K562 (cell line): ENCODE measurements at regions not wholly inside any gene's neighbourhood (a gene's known extent, or its start where the extent isn't known, plus 50 kb on each side); places are given as distances from the start of the nearest gene placed in this dataset.

Source experiments
- CREM ChIP-seq: IDR thresholded peaks from 2 replicates; pipeline ENCODE4 v1.6.1; 2014; ENCODE audit warnings: antibody characterized with exemption, low read depth
- FOXM1 ChIP-seq, 2 experiments: fragments of 450-650 bp in 1 of 2; sonication (generic) in 1 of 2; formaldehyde crosslinking in 1 of 2; IDR thresholded peaks; 2 replicates each; pipeline versions ENCODE4 v1.6.1 to v1.9.0; 2017 to 2022; ENCODE audit warnings: low read depth in 2 of 2, mild to moderate bottlenecking in 2 of 2, missing genetic modification reagents in 1 of 2, moderate library complexity in 1 of 2
- HCFC1 ChIP-seq: IDR thresholded peaks from 2 replicates; pipeline ENCODE4 v1.6.1; 2012; ENCODE audit warnings: low read depth, low read length, improper control_type of control experiment

GRCh38 chr14:40691066-40691465, 915.6 kb upstream of the LRFN5 start:
- TF ChIP-seq FOXM1 (IDR thresholded peaks at IDR 0.05; ENCODE audit: low read depth) (no peak), FOXM1 (CRISPR knock-in tag; IDR thresholded peaks at IDR 0.05; ENCODE audit: low read depth) (no peak), CREM (no peak), HCFC1 (no peak)
